H1 (cell line): ENCODE measurements at regions not wholly inside any gene's neighbourhood (a gene's known extent, or its start where the extent isn't known, plus 50 kb on each side); places are given as distances from the start of the nearest gene placed in this dataset.

Source experiments
- CTBP2 ChIP-seq: IDR thresholded peaks from 2 replicates; pipeline ENCODE4 v1.7.0; 2011; ENCODE audit warnings: borderline replicate concordance, mild to moderate bottlenecking, moderate library complexity, mixed read lengths, low read length; ENCODE audit not compliant: insufficient read depth, insufficient read length
- KDM1A ChIP-seq: fragments of 200-600, 300-600 bp; sonication (generic); IDR thresholded peaks from 2 replicates; pipeline ENCODE4 v1.7.1; 2016; ENCODE audit warnings: mild to moderate bottlenecking, low read length, borderline replicate concordance
- MAX ChIP-seq: IDR thresholded peaks from 2 replicates; pipeline ENCODE4 v1.6.1; 2012; ENCODE audit warnings: inconsistent platforms
- RBBP5 ChIP-seq: IDR thresholded peaks from 2 replicates; pipeline ENCODE4 v1.7.1; 2012; ENCODE audit warnings: low read depth, mild to moderate bottlenecking, inconsistent platforms, low read length, moderate library complexity, borderline replicate concordance
- SIRT6 ChIP-seq: IDR thresholded peaks from one replicate; pipeline ENCODE4 v1.7.1; 2012; ENCODE audit warnings: low read length, inconsistent platforms
- YY1 ChIP-seq: IDR thresholded peaks from 2 replicates; pipeline ENCODE4 v1.6.1; 2011; ENCODE audit warnings: low read depth, mild to moderate bottlenecking, low read length

- TF ChIP-seq CTBP2 (no peak), RBBP5 (no peak), MAX (no peak), YY1 (no peak), SIRT6 (no peak), KDM1A (no peak)
- TF ChIP-seq, all 59 proteins: peak for 0
These were observed 600.5 kb downstream of the NPHP4 start (continued) for GRCh38 chr1:5391725-5392124.
